Astrocyte (in vitro differentiated cells and primary cell): ENCODE measurements at regions not wholly inside any gene's neighbourhood (a gene's known extent, or its start where the extent isn't known, plus 50 kb on each side); places are given as distances from the start of the nearest gene placed in this dataset.

Source experiments
- DNase-seq: peaks from one replicate; pipeline ENCODE4 v3.0.0-alpha.2; 2010; ENCODE audit warnings: low read depth
- FAIRE-seq: peaks from 2 replicates; lab custom pipeline; 2011; peaks lifted over from hg19 to GRCh38; lab: Jason Lieb, UNC
- H2AFZ ChIP-seq: 2 replicates; pipeline ENCODE4 v1.6.0; 2012; ENCODE audit warnings: low read depth, low read length, inconsistent platforms
- H3K27ac ChIP-seq: 2 replicates; pipeline ENCODE4 v1.5.1; 2011; ENCODE audit warnings: low read depth, low read length, inconsistent platforms
- H3K27me3 ChIP-seq: 2 replicates; pipeline ENCODE4 v1.6.0; 2011; ENCODE audit warnings: low read length, inconsistent platforms; ENCODE audit not compliant: insufficient read depth
- H3K36me3 ChIP-seq: 2 replicates; pipeline ENCODE4 v1.5.1; 2011; ENCODE audit warnings: low read length, inconsistent platforms; ENCODE audit not compliant: insufficient read depth
- H3K4me1 ChIP-seq: 2 replicates; pipeline ENCODE4 v1.5.1; 2011; ENCODE audit warnings: low read length, inconsistent platforms; ENCODE audit not compliant: insufficient read depth
- H3K4me2 ChIP-seq: 2 replicates; pipeline ENCODE4 v1.6.0; 2012; ENCODE audit warnings: low read length, inconsistent platforms
- H3K4me3 ChIP-seq: 2 replicates; pipeline ENCODE4 v1.5.1; 2011; ENCODE audit warnings: low read depth, mild to moderate bottlenecking, low read length, inconsistent platforms; ENCODE audit not compliant: insufficient read depth
- H3K79me2 ChIP-seq: 2 replicates; pipeline ENCODE4 v1.6.0; 2012; ENCODE audit warnings: mild to moderate bottlenecking, low read length, inconsistent platforms; ENCODE audit not compliant: insufficient read depth
- H3K9ac ChIP-seq: 2 replicates; pipeline ENCODE4 v1.6.0; 2012; ENCODE audit warnings: mild to moderate bottlenecking, low read length, inconsistent platforms
- H3K9me3 ChIP-seq: 2 replicates; pipeline ENCODE4 v1.5.1; 2012; ENCODE audit warnings: low read depth, mild to moderate bottlenecking, low read length, inconsistent platforms; ENCODE audit not compliant: insufficient read depth
- H4K20me1 ChIP-seq: 2 replicates; pipeline ENCODE4 v1.6.0; 2012; ENCODE audit warnings: low read length, inconsistent platforms; ENCODE audit not compliant: insufficient read depth
- H3K27ac Mint-ChIP-seq: one replicate; pipeline ENCODE4 v1.8.0; 2021; ENCODE audit warnings: mild to moderate bottlenecking, mixed read lengths; ENCODE audit not compliant: unreplicated experiment
- H3K27me3 Mint-ChIP-seq: one replicate; pipeline ENCODE4 v1.8.0; 2021; ENCODE audit warnings: low read depth, mixed read lengths; ENCODE audit not compliant: unreplicated experiment
- H3K36me3 Mint-ChIP-seq: one replicate; pipeline ENCODE4 v1.8.0; 2021; ENCODE audit warnings: low read depth, mixed read lengths; ENCODE audit not compliant: unreplicated experiment
- H3K4me1 Mint-ChIP-seq: one replicate; pipeline ENCODE4 v1.8.0; 2021; ENCODE audit warnings: low read depth, mixed read lengths; ENCODE audit not compliant: unreplicated experiment
- H3K4me3 Mint-ChIP-seq: one replicate; pipeline ENCODE4 v1.8.0; 2021; ENCODE audit warnings: mild to moderate bottlenecking, moderate library complexity, mixed read lengths; ENCODE audit not compliant: unreplicated experiment
- H3K9me3 Mint-ChIP-seq: one replicate; pipeline ENCODE4 v1.8.0; 2021; ENCODE audit warnings: mild to moderate bottlenecking, mixed read lengths; ENCODE audit not compliant: unreplicated experiment
- CTCF ChIP-seq: IDR thresholded peaks from 2 replicates; pipeline ENCODE4 v1.5.1; 2011; ENCODE audit warnings: low read depth, mild to moderate bottlenecking, inconsistent platforms, low read length, moderate library complexity; ENCODE audit not compliant: insufficient read depth
- EZH2 ChIP-seq: IDR thresholded peaks from 2 replicates; pipeline ENCODE4 v1.6.1; 2012; ENCODE audit warnings: mild to moderate bottlenecking, low read length, inconsistent platforms; ENCODE audit not compliant: insufficient read depth

GRCh38 chr9:106032978-106033377 lies 338.6 kb downstream of the TMEM38B start:
- no peak overlapping the region for H3K9ac ChIP-seq
- Mint-ChIP-seq H3K27ac (no peak overlapping the region), H3K27me3 (peaks cover 9% of the 10 kb centered on the region), H3K36me3 (no peaks in the 10 kb centered on the region), H3K4me3 (no peak overlapping the region), H3K9me3 (peaks cover 7% of the 10 kb centered on the region), H3K4me1 (peaks cover under 1% of the 10 kb centered on the region)
- no peak overlapping the region for H2AFZ ChIP-seq
- DNase-seq (no peak), FAIRE-seq (no peak)
- no peaks in the 10 kb centered on the region for H3K79me2 ChIP-seq
- no peak overlapping the region for H3K27ac ChIP-seq
- no peak overlapping the region for H3K4me2 ChIP-seq
- H3K9me3 ChIP-seq, result no peaks in the 10 kb centered on the region
- no peaks in the 10 kb centered on the region for H3K27me3 ChIP-seq
- H3K36me3 ChIP-seq, result no peaks in the 10 kb centered on the region
- no peaks in the 10 kb centered on the region for H3K4me1 ChIP-seq
- H4K20me1 ChIP-seq, result no peaks in the 10 kb centered on the region
- H3K4me3 ChIP-seq, result no peak overlapping the region
- TF ChIP-seq EZH2 (no peak), CTCF (no peak)

GRCh38 chr9:106035806-106036205 lies 341.5 kb downstream of the TMEM38B start:
- FAIRE-seq, result no peak
- H3K4me1 ChIP-seq, result no peaks in the 10 kb centered on the region
- H4K20me1 ChIP-seq, result no peaks in the 10 kb centered on the region

More at GRCh38 chr9:106035806-106036205, 341.5 kb downstream of the TMEM38B start:
- H3K9me3 ChIP-seq, result no peaks in the 10 kb centered on the region
- no peaks in the 10 kb centered on the region for H3K36me3 Mint-ChIP-seq
- no peaks in the 10 kb centered on the region for H3K36me3 ChIP-seq
- no peaks in the 10 kb centered on the region for H3K27me3 ChIP-seq
- H3K4me1 Mint-ChIP-seq, result peaks cover 12% of the 10 kb centered on the region
- H3K27ac Mint-ChIP-seq, result no peak overlapping the region
- no peak overlapping the region for H3K27ac ChIP-seq
- H3K9ac ChIP-seq, result no peak overlapping the region
- peaks cover 9% of the 10 kb centered on the region for H3K27me3 Mint-ChIP-seq
- DNase-seq, result no peak
- H3K4me2 ChIP-seq, result no peak overlapping the region
- TF ChIP-seq CTCF (no peak), EZH2 (no peak)
- peaks cover 7% of the 10 kb centered on the region for H3K9me3 Mint-ChIP-seq
- no peak overlapping the region for H3K4me3 Mint-ChIP-seq
- H3K4me3 ChIP-seq, result no peak overlapping the region
- no peaks in the 10 kb centered on the region for H3K79me2 ChIP-seq
- no peak overlapping the region for H2AFZ ChIP-seq
